ENCODE measurements at regions not wholly inside any gene's neighbourhood (a gene's known extent, or its start where the extent isn't known, plus 50 kb on each side); places are given as distances from the start of the nearest gene placed in this dataset.

DNA sequence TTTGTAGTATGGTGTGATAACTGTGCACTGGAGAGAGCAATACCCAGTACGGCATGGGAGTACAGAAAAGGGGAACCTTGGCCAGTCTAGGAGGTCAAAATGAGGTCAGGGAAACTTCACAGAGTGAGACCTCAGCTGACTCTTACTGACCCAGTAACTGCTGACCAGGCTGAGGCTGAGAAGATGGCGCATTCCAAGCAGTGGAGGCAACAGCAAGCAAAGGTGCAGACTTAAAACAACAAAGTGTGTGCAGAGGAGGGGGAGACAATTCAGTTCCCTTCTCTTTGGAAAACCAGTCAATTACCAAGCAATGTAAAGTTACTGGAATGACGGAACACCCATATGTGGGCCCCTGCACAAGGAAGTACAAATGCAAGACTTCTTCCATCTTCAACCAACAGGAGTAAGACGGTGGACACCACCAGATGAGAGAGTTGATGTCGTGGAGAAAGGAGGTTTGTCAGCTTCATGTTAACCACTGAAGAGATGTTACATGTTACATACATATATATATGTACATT lies 54.6 kb upstream of the PRDX6 start:
- TF ChIP-seq, protein P1, sequence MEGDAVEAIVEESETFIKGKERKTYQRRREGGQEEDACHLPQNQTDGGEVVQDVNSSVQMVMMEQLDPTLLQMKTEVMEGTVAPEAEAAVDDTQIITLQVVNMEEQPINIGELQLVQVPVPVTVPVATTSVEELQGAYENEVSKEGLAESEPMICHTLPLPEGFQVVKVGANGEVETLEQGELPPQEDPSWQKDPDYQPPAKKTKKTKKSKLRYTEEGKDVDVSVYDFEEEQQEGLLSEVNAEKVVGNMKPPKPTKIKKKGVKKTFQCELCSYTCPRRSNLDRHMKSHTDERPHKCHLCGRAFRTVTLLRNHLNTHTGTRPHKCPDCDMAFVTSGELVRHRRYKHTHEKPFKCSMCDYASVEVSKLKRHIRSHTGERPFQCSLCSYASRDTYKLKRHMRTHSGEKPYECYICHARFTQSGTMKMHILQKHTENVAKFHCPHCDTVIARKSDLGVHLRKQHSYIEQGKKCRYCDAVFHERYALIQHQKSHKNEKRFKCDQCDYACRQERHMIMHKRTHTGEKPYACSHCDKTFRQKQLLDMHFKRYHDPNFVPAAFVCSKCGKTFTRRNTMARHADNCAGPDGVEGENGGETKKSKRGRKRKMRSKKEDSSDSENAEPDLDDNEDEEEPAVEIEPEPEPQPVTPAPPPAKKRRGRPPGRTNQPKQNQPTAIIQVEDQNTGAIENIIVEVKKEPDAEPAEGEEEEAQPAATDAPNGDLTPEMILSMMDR (IDR thresholded peaks at IDR 0.05) = no peak
- TF ChIP-seq, protein P2, sequence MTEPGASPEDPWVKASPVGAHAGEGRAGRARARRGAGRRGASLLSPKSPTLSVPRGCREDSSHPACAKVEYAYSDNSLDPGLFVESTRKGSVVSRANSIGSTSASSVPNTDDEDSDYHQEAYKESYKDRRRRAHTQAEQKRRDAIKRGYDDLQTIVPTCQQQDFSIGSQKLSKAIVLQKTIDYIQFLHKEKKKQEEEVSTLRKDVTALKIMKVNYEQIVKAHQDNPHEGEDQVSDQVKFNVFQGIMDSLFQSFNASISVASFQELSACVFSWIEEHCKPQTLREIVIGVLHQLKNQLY (CRISPR knock-in tag; IDR thresholded peaks at IDR 0.05) = no peak

Data from WTC11 (cell line).